ENCODE measurements at regions not wholly inside any gene's neighbourhood (a gene's known extent, or its start where the extent isn't known, plus 50 kb on each side); places are given as distances from the start of the nearest gene placed in this dataset.

DNA sequence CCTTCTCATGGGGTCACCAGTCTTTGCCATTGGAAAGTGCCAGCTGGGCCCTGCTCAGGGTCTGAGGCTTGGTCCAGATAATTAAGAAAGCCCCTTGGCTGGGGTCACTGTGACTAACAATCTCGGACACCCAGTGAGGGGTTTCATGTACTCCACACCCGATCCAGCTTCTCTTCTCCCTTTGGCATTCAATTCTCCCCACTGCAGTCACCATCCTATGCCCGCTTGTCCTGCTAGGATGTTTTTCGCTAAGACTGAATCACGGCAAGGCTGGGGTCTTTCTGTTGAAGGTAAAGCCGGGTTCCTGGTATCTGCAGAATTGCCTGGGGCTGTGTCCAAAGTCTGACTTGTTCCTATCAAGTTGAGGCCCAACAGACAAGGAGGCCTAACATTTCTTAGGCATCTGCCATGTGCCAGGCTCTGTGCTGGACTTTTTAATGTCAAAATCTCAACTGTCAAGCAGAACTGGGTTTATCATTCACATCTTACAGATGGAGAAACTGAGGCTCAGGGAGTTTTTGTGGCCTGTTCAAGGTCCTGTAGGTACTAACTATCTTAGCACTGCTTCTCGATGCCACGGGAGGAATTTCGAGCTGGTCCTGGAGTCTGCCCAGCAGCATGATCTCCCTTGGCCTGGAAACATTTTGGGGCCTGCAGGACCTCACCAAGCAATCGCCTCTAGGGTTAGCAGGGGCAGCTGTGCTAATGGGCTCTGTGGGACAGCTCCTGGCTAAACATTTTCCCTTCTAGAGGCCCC, 142.0 kb upstream of the ALDH1B1 start:
- Mint-ChIP-seq H3K4me1 (no peaks in the 10 kb centered on the region), H3K9me3 (peaks cover 0 to 6% (median 0%) of the 10 kb centered on the region in 7 donors), H3K36me3 (no peaks in the 10 kb centered on the region), H3K4me3 (no peak overlapping the region), H3K27ac (peak overlapping the region in 1 of 7 donors; percentile 23), H3K27me3 (ENCODE audit: low read depth in 3 of 3) (peaks cover 2 to 6% (median 5%) of the 10 kb centered on the region in 3 donors)
- Histone ChIP-seq H3K27ac (ENCODE audit: low read depth in 1 of 2, low read length in 2 of 2) (no peak overlapping the region), H3K9ac (ENCODE audit: insufficient read depth, low read length, poor library complexity, severe bottlenecking) (no peak overlapping the region), H3K4me3 (replicated peaks in 1 of 3; ENCODE audit: low read depth in 2 of 3, low read length in 3 of 3) (no peak overlapping the region), H3K4me2 (replicated peaks; ENCODE audit: extremely low read depth, low read length, poor library complexity, severe bottlenecking) (no peak overlapping the region), H3K27me3 (ENCODE audit: control insufficient read depth in 2 of 2, insufficient read depth in 2 of 2, low read length in 2 of 2) (no peaks in the 10 kb centered on the region), H3K79me2 (ENCODE audit: insufficient read depth, low read length) (no peaks in the 10 kb centered on the region), H3K36me3 (replicated peaks in 1 of 2; ENCODE audit: control insufficient read depth in 1 of 2, insufficient read depth in 2 of 2, low read length in 2 of 2) (no peaks in the 10 kb centered on the region), H3K9me3 (replicated peaks in 1 of 2; ENCODE audit: control insufficient read depth in 1 of 2, insufficient read depth in 1 of 2, low read length in 2 of 2) (no peaks in the 10 kb centered on the region), H3K4me1 (ENCODE audit: control insufficient read depth in 1 of 2, insufficient read depth in 2 of 2, low read length in 2 of 2) (no peaks in the 10 kb centered on the region), H2AFZ (ENCODE audit: insufficient read depth, low read depth, low read length, poor library complexity, severe bottlenecking) (no peak overlapping the region), H4K20me1 (ENCODE audit: insufficient read depth, low read length) (no peaks in the 10 kb centered on the region)
- TF ChIP-seq, protein P1, sequence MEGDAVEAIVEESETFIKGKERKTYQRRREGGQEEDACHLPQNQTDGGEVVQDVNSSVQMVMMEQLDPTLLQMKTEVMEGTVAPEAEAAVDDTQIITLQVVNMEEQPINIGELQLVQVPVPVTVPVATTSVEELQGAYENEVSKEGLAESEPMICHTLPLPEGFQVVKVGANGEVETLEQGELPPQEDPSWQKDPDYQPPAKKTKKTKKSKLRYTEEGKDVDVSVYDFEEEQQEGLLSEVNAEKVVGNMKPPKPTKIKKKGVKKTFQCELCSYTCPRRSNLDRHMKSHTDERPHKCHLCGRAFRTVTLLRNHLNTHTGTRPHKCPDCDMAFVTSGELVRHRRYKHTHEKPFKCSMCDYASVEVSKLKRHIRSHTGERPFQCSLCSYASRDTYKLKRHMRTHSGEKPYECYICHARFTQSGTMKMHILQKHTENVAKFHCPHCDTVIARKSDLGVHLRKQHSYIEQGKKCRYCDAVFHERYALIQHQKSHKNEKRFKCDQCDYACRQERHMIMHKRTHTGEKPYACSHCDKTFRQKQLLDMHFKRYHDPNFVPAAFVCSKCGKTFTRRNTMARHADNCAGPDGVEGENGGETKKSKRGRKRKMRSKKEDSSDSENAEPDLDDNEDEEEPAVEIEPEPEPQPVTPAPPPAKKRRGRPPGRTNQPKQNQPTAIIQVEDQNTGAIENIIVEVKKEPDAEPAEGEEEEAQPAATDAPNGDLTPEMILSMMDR (IDR thresholded peaks at IDR 0.05): no peak
- intact Hi-C loops (cut with micrococcal nuclease): no loop called here
- no peak for DNase-seq
- WGBS (ENCODE audit: insufficient coverage): 90% methylated on average over 9 of the region's 10 CpGs

DNA sequence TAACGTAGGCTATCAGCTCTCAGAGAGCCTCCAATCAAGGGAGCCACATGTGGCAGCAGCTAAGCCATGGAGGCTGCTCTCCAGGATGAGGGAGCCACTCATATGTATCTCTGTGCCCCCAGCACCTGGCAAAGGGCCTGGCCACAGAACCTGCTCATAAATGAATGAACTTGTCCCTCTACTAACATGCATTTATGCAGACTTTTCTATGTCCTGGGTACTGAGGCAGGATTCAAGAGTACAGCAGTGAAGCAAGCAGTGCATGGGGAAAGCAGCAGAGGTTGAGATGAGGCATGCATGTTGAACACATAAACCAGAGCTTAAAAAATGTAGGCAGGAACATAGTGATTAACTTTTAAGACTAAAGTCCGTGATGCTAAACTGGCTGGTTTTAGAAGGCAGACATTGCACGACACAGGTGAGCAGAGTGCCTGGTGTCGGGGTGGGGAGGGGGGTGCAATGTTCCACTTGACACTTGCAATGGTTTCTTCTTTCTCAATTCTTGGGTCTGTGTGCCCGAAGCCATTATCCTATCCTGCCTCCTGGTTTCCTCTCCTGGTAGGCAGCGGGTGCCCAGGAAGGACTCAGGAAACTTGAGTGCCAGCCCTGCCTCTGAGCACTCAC, 142.8 kb upstream of the ALDH1B1 start:
- TF ChIP-seq, protein P1 (IDR thresholded peaks at IDR 0.05): no peak
- no peak for DNase-seq
- H3K4me1 ChIP-seq (ENCODE audit: control insufficient read depth in 1 of 2, insufficient read depth in 2 of 2, low read length in 2 of 2): no peaks in the 10 kb centered on the region
- Mint-ChIP-seq H3K27ac (no peak overlapping the region), H3K27me3 (ENCODE audit: low read depth in 3 of 3) (peaks cover 2 to 6% (median 6%) of the 10 kb centered on the region in 3 donors), H3K9me3 (peaks cover 0 to 6% (median 0%) of the 10 kb centered on the region in 7 donors), H3K4me3 (no peak overlapping the region), H3K4me1 (no peaks in the 10 kb centered on the region), H3K36me3 (no peaks in the 10 kb centered on the region)
- intact Hi-C loops (cut with micrococcal nuclease): no loop called here
- no peaks in the 10 kb centered on the region for H3K27me3 ChIP-seq (ENCODE audit: control insufficient read depth in 2 of 2, insufficient read depth in 2 of 2, low read length in 2 of 2)
- H3K9ac ChIP-seq (ENCODE audit: insufficient read depth, low read length, poor library complexity, severe bottlenecking): no peak overlapping the region
- H3K36me3 ChIP-seq (replicated peaks in 1 of 2; ENCODE audit: control insufficient read depth in 1 of 2, insufficient read depth in 2 of 2, low read length in 2 of 2): no peaks in the 10 kb centered on the region
- H3K4me2 ChIP-seq (replicated peaks; ENCODE audit: extremely low read depth, low read length, poor library complexity, severe bottlenecking): no peak overlapping the region
- H3K4me3 ChIP-seq (replicated peaks in 1 of 3; ENCODE audit: low read depth in 2 of 3, low read length in 3 of 3): no peak overlapping the region
- WGBS (ENCODE audit: insufficient coverage): 93% methylated on average over 6 of the region's 6 CpGs
- H3K9me3 ChIP-seq (replicated peaks in 1 of 2; ENCODE audit: control insufficient read depth in 1 of 2, insufficient read depth in 1 of 2, low read length in 2 of 2): no peaks in the 10 kb centered on the region
- no peak overlapping the region for H2AFZ ChIP-seq (ENCODE audit: insufficient read depth, low read depth, low read length, poor library complexity, severe bottlenecking)
- no peak overlapping the region for H3K27ac ChIP-seq (ENCODE audit: low read depth in 1 of 2, low read length in 2 of 2)
- H4K20me1 ChIP-seq (ENCODE audit: insufficient read depth, low read length): no peaks in the 10 kb centered on the region
- no peaks in the 10 kb centered on the region for H3K79me2 ChIP-seq (ENCODE audit: insufficient read depth, low read length)

Measured in CD14-positive monocyte (primary cell).